HCT116 (cell line): ENCODE measurements at regions not wholly inside any gene's neighbourhood (a gene's known extent, or its start where the extent isn't known, plus 50 kb on each side); places are given as distances from the start of the nearest gene placed in this dataset.

ENCODE experiments used
- CBX3 ChIP-seq: IDR thresholded peaks from 2 replicates; pipeline ENCODE4 v1.6.1; 2012; ENCODE audit warnings: low read depth
- ELF1 ChIP-seq: IDR thresholded peaks from 2 replicates; pipeline ENCODE4 v1.6.1; 2012; ENCODE audit warnings: low read depth, borderline replicate concordance
- POLR2A ChIP-seq: IDR thresholded peaks from 2 replicates; pipeline ENCODE4 v1.7.0; 2011; ENCODE audit warnings: borderline replicate concordance; ENCODE audit not compliant: insufficient read depth, insufficient read length; ENCODE audit errors: extremely low read depth
- POLR2AphosphoS5 ChIP-seq: IDR thresholded peaks from 2 replicates; pipeline ENCODE4 v1.6.1; 2011; ENCODE audit warnings: mild to moderate bottlenecking, low read depth, low read length, moderate library complexity
- SIN3A ChIP-seq: IDR thresholded peaks from 2 replicates; pipeline ENCODE4 v1.6.1; 2012; ENCODE audit warnings: low read depth
- SRF ChIP-seq: IDR thresholded peaks from 2 replicates; pipeline ENCODE4 v1.6.1; 2012; ENCODE audit warnings: low read depth
- TCF7L2 ChIP-seq: IDR thresholded peaks from 2 replicates; pipeline ENCODE4 v1.7.0; 2011; ENCODE audit warnings: borderline replicate concordance, inconsistent platforms; ENCODE audit not compliant: insufficient read depth, insufficient read length; ENCODE audit errors: extremely low read depth
- YY1 ChIP-seq: IDR thresholded peaks from 2 replicates; pipeline ENCODE4 v1.6.1; 2011; ENCODE audit warnings: low read length, low read depth, moderate library complexity, mild to moderate bottlenecking; ENCODE audit not compliant: insufficient replicate concordance; ENCODE audit errors: extremely low read depth
- ZFX ChIP-seq: fragments of 450-650 bp; IDR thresholded peaks from 2 replicates; pipeline ENCODE4 v1.6.1; 2017
- TF ChIP-seq, protein P1 (sequence below), 3 experiments: fragments of 200-600 bp in 1 of 3; sonication (generic) in 1 of 3; IDR thresholded peaks in 2 of 3; conservative IDR thresholded peaks in 1 of 3; 2 replicates each; pipeline ENCODE4 v1.5.1; 2012 to 2017; ENCODE audit warnings: low read depth in 2 of 3, low read length in 2 of 3, antibody characterized with exemption in 1 of 3, borderline replicate concordance in 1 of 3, control low read depth in 1 of 3, mild to moderate bottlenecking in 1 of 3, mixed read lengths in 1 of 3, mixed run types in 1 of 3, moderate library complexity in 1 of 3; ENCODE audit not compliant: insufficient read depth in 1 of 3

DNA sequence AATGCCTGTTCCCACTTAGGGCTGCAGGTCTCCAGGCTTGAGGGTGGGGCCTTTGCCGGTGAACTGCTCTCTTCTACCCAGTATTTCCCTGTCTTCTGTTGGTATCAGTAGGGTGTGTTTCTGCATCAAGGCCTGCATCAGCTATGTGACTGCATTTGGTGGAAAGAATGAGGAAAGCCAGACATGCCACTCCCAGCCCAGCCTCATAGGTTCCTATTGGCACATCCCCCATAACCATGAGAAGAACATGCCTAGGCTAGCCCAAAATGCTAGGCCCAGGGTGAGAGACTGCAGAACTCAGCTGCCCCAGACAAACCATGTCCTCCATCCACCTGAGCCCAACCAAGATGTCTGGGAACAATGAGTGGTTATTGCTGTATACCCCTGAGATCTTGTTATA, 380.3 kb upstream of the ADARB2 start:
- TF ChIP-seq, protein P1, sequence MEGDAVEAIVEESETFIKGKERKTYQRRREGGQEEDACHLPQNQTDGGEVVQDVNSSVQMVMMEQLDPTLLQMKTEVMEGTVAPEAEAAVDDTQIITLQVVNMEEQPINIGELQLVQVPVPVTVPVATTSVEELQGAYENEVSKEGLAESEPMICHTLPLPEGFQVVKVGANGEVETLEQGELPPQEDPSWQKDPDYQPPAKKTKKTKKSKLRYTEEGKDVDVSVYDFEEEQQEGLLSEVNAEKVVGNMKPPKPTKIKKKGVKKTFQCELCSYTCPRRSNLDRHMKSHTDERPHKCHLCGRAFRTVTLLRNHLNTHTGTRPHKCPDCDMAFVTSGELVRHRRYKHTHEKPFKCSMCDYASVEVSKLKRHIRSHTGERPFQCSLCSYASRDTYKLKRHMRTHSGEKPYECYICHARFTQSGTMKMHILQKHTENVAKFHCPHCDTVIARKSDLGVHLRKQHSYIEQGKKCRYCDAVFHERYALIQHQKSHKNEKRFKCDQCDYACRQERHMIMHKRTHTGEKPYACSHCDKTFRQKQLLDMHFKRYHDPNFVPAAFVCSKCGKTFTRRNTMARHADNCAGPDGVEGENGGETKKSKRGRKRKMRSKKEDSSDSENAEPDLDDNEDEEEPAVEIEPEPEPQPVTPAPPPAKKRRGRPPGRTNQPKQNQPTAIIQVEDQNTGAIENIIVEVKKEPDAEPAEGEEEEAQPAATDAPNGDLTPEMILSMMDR (IDR thresholded peaks at IDR 0.05 in 2 of 3, conservative IDR thresholded peaks at IDR 0.05 in 1 of 3; ENCODE audit: borderline replicate concordance in 1 of 3, insufficient read depth in 1 of 3, low read depth in 2 of 3, low read length in 2 of 3), result no peak
- TF ChIP-seq POLR2AphosphoS5, result no peak
- TF ChIP-seq ZFX, result no peak
- no peak for TF ChIP-seq YY1
- no peak for TF ChIP-seq POLR2A
- TF ChIP-seq ELF1, result no peak
- no peak for TF ChIP-seq SIN3A
- no peak for TF ChIP-seq CBX3
- TF ChIP-seq SRF, result no peak
- TF ChIP-seq TCF7L2, result no peak
